Left lung (tissue), 4 donors: ENCODE measurements at regions not wholly inside any gene's neighbourhood (a gene's known extent, or its start where the extent isn't known, plus 50 kb on each side); places are given as distances from the start of the nearest gene placed in this dataset.

ENCODE experiments used
- ATAC-seq: fragments of 200-7000 bp; cut with Tn5 transposase; one replicate; pipeline ENCODE4 v1.9.1; 2020; ENCODE audit warnings: moderate library complexity
- DNase-seq, 4 donors: peaks; one replicate each; pipeline ENCODE4 v3.0.0-alpha.2; 2013 to 2020
- H3K27ac ChIP-seq, 2 donors: fragments of 200-600 bp; sonication (generic) in 1 of 2; one replicate each; pipeline versions ENCODE4 v1.5.0 to v1.8.0; 2020 to 2021
- H3K27me3 ChIP-seq, 2 donors: fragments of 200-600 bp; sonication (generic) in 1 of 2; one replicate each; pipeline versions ENCODE4 v1.5.0 to v1.8.0; 2020 to 2021
- H3K36me3 ChIP-seq, 2 donors: fragments of 200-600 bp; sonication (generic) in 1 of 2; one replicate each; pipeline versions ENCODE4 v1.5.0 to v1.8.0; 2020 to 2021
- H3K4me1 ChIP-seq, 2 donors: fragments of 200-600 bp; one replicate each; pipeline ENCODE4 v1.8.0; 2021
- H3K4me3 ChIP-seq, 2 donors: fragments of 200-600 bp; sonication (generic) in 1 of 2; one replicate each; pipeline versions ENCODE4 v1.5.0 to v1.8.0; 2020 to 2021; ENCODE audit warnings: mild to moderate bottlenecking in 1 of 2
- H3K9me3 ChIP-seq, 2 donors: fragments of 200-600 bp; sonication (generic) in 1 of 2; one replicate each; pipeline versions ENCODE4 v1.5.0 to v1.8.0; 2020 to 2021
- intact Hi-C, 2 donors: fragments of 100-400 bp; cut with DNase I; formaldehyde crosslinking; loops; one replicate each; pipeline versions ENCODE4 v1.11.2 to v1.14.2; 2022
- TF ChIP-seq, protein P1 (sequence below), 2 donors: fragments of 200-600 bp; sonication (generic) in 1 of 2; IDR thresholded peaks; one replicate each; pipeline versions ENCODE4 v1.5.0 to v1.8.0; 2021; ENCODE audit warnings: antibody characterized with exemption in 2 of 2
- donor health status: DM: no; HTN: yes; CAD: no.
- donor health status: DM: no; HTN: no; CAD: no.

DNA sequence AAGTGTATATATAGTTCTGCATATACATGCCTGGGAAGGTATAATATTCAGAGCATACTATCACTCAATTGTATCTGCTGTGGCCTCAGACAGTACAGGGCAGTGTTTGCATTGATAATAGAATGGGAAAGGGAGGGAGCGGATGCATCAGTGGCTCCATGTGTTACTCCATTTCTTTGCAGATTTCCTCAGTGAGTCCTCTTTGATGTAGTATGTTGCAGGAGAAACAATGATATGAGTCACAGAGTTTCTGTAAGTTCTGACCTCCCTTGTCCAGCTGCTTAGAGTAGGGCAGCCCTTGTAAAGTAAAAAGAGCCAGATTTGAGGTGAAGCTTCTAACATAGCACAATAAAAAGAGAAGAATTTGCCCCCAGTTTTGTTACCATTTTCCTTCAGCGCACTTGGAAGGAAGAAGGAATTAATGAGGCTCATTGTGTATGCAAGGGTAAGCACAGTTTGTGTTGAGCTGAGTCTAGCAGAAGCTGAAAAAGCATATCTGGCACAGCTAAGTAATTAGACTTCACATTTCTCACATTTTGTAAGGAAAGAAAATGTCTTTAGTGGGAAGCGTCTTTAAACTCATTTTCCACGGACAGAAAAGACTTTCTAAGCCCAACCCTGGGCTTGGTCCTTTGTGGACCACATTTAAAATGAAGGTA lies 555.8 kb upstream of the IL12A start:
- Histone ChIP-seq H3K4me1 (no peaks in the 10 kb centered on the region), H3K4me3 (no peak overlapping the region), H3K36me3 (no peaks in the 10 kb centered on the region), H3K27ac (no peak overlapping the region), H3K9me3 (no peaks in the 10 kb centered on the region), H3K27me3 (no peaks in the 10 kb centered on the region)
- no peak for DNase-seq
- no peak for ATAC-seq
- TF ChIP-seq, protein P1, sequence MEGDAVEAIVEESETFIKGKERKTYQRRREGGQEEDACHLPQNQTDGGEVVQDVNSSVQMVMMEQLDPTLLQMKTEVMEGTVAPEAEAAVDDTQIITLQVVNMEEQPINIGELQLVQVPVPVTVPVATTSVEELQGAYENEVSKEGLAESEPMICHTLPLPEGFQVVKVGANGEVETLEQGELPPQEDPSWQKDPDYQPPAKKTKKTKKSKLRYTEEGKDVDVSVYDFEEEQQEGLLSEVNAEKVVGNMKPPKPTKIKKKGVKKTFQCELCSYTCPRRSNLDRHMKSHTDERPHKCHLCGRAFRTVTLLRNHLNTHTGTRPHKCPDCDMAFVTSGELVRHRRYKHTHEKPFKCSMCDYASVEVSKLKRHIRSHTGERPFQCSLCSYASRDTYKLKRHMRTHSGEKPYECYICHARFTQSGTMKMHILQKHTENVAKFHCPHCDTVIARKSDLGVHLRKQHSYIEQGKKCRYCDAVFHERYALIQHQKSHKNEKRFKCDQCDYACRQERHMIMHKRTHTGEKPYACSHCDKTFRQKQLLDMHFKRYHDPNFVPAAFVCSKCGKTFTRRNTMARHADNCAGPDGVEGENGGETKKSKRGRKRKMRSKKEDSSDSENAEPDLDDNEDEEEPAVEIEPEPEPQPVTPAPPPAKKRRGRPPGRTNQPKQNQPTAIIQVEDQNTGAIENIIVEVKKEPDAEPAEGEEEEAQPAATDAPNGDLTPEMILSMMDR (IDR thresholded peaks at IDR 0.05): no peak
- intact Hi-C loops: no loop called here

DNA sequence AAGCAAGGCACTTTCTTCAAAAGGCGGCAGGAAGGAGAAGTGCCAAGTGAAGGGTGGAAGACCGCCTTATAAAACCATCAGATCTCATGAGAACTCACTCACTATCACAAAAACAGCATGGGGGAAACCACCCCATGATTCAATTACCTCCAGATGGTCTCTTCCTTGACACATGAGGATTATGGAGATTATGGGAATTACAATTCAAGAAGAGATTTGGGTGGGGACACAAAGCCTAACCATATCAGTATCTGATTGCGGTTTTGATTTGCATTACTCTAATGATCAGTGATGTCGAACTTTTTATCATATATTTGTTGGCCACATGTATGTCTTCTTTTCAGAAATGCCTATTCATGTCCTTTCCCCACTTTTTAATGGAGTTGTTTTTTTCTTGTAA lies 549.3 kb upstream of the IL12A start:
- Histone ChIP-seq H3K36me3 (no peaks in the 10 kb centered on the region), H3K27ac (no peak overlapping the region), H3K4me3 (no peak overlapping the region), H3K4me1 (no peaks in the 10 kb centered on the region), H3K9me3 (peaks cover 0 to 6% of the 10 kb centered on the region in 2 donors), H3K27me3 (no peaks in the 10 kb centered on the region)
- TF ChIP-seq, protein P1 (IDR thresholded peaks at IDR 0.05): no peak
- ATAC-seq (no peak), DNase-seq (no peak)
- intact Hi-C loops: no loop called here

DNA sequence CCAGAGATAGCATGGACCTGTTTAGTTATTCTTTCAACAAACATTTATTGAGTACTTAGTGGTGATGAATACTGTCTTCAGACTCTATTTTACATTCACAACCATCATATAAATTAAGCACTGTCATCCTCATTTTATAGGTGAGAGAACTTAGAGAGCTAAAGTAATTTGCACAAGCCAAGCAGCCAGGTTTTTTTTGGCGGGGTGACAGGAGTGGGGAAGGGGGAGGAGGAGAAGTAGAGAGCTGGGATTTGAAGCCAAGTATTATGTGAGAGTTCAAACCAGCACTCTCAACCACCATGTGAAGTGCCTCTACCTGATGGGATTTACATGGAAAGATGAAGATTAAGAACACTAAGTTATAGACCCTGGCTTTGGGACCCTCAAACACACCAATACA lies 547.4 kb upstream of the IL12A start:
- Histone ChIP-seq H3K27me3 (no peaks in the 10 kb centered on the region), H3K4me1 (no peaks in the 10 kb centered on the region), H3K9me3 (peaks cover 0 to 6% of the 10 kb centered on the region in 2 donors), H3K4me3 (no peak overlapping the region), H3K36me3 (no peaks in the 10 kb centered on the region), H3K27ac (no peak overlapping the region)
- ATAC-seq (no peak), DNase-seq (no peak)
- intact Hi-C loops: no loop called here
- TF ChIP-seq, protein P1 (IDR thresholded peaks at IDR 0.05): no peak

DNA sequence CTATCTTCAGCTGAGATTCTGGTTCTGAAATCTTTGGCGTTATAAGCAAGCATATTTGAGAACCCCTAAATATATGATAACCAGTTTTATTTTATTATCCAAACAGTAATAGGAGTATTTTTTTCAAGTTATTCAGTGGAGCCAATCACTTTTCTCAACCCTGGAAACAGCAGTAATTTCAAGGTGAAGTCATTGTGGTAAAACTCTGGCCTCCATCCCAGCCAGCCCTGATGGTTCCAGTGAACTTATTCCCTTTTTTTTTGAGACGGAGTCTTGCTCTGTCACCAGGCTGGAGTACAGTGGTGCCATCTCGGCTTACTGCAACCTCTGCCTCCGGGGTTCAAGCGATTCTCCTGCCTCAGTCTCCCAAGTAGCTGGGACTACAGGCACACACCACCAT lies 545.4 kb upstream of the IL12A start:
- Histone ChIP-seq H3K9me3 (peaks cover 0 to 6% of the 10 kb centered on the region in 2 donors), H3K4me3 (no peak overlapping the region), H3K27ac (no peak overlapping the region), H3K27me3 (no peaks in the 10 kb centered on the region), H3K36me3 (no peaks in the 10 kb centered on the region), H3K4me1 (no peaks in the 10 kb centered on the region)
- intact Hi-C loops: no loop called here
- no peak for ATAC-seq
- DNase-seq: no peak
- TF ChIP-seq, protein P1 (IDR thresholded peaks at IDR 0.05): no peak

DNA sequence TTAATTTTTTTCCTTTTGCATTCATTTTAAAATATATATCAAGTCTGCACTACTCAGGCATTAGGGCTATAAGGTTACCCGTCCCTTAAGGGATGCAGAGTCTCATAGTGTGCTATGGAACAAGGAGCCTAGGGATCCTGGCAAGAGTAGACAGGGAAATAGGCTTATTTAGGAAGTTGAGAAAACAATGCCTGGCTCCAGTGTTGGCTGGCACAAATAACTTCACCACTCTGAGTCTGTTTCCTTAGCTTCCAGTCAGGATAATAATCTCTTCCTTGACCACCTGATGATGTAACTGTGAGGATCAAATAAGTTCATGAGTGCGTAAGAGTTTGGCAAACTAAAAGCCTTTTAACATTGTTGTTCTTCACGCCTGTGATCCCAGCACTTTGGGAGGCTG lies 540.8 kb upstream of the IL12A start:
- Histone ChIP-seq H3K36me3 (no peaks in the 10 kb centered on the region), H3K4me1 (no peaks in the 10 kb centered on the region), H3K27ac (no peak overlapping the region), H3K27me3 (no peaks in the 10 kb centered on the region), H3K4me3 (no peak overlapping the region), H3K9me3 (no peaks in the 10 kb centered on the region)
- ATAC-seq: no peak
- intact Hi-C loops: no loop called here
- TF ChIP-seq, protein P1 (IDR thresholded peaks at IDR 0.05): no peak
- no peak for DNase-seq
